ENCODE measurements at regions not wholly inside any gene's neighbourhood (a gene's known extent, or its start where the extent isn't known, plus 50 kb on each side); places are given as distances from the start of the nearest gene placed in this dataset.

- TF ChIP-seq CTCF (IDR thresholded peaks at IDR 0.05; ENCODE audit: insufficient read depth, low read depth, low read length), result no peak
- no peak for TF ChIP-seq EZH2 (IDR thresholded peaks at IDR 0.05; ENCODE audit: insufficient read depth, low read length)
These were observed 199.4 kb downstream of the FCRL5 start for GRCh38 chr1:157352817-157353408.
